ENCODE measurements at regions not wholly inside any gene's neighbourhood (a gene's known extent, or its start where the extent isn't known, plus 50 kb on each side); places are given as distances from the start of the nearest gene placed in this dataset.

DNA sequence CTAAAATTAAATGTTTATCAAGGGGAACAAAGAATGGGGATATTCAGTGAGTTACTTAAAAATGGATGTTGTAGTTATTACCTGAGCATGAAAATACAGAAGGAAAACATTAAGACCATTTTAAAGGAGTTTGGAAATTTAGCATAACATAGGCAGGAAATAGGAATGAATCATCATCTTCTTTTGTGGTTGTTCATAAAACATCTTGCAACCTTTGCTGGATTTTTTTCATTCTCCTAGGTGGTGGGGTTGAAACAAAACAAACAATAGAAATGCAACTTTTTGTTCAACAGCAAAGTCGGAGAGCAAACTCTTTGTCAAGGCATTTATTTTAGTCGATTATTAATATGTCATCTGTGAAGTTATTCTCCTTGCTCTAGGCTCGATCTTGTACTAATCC lies 275.1 kb downstream of the IPO8 start:
- H3K9me3 ChIP-seq (ENCODE audit: control insufficient read depth in 3 of 3, low read length in 3 of 3): peaks cover 0 to 3% (median 0%) of the 10 kb centered on the region in 3 donors
- H3K27ac ChIP-seq (ENCODE audit: low read depth, low read length): no peak overlapping the region

GRCh38 chr12:30417697-30418231 lies 277.9 kb downstream of the IPO8 start:
- Histone ChIP-seq H3K27me3 (ENCODE audit: control insufficient read depth in 3 of 3, insufficient read depth in 3 of 3, low read length in 3 of 3) (no peaks in the 10 kb centered on the region), H3K36me3 (ENCODE audit: control insufficient read depth in 3 of 3, insufficient read depth in 3 of 3, low read length in 3 of 3) (no peaks in the 10 kb centered on the region), H3K4me1 (ENCODE audit: control insufficient read depth in 3 of 3, insufficient read depth in 3 of 3, low read length in 3 of 3) (no peaks in the 10 kb centered on the region), H3K4me3 (ENCODE audit: low read length in 3 of 3) (no peak overlapping the region), H3K9me3 (ENCODE audit: control insufficient read depth in 3 of 3, low read length in 3 of 3) (peaks cover 0 to 3% (median 0%) of the 10 kb centered on the region in 3 donors), H3K9ac (ENCODE audit: low read depth in 1 of 3, low read length in 3 of 3) (no peak overlapping the region), H3K27ac (ENCODE audit: low read depth, low read length) (no peak overlapping the region)

More for the DNA sequence above, 275.1 kb downstream of the IPO8 start:
- no peaks in the 10 kb centered on the region for H3K27me3 ChIP-seq (ENCODE audit: control insufficient read depth in 3 of 3, insufficient read depth in 3 of 3, low read length in 3 of 3)
- no peaks in the 10 kb centered on the region for H3K36me3 ChIP-seq (ENCODE audit: control insufficient read depth in 3 of 3, insufficient read depth in 3 of 3, low read length in 3 of 3)
- no peak overlapping the region for H3K4me3 ChIP-seq (ENCODE audit: low read length in 3 of 3)
- no peaks in the 10 kb centered on the region for H3K4me1 ChIP-seq (ENCODE audit: control insufficient read depth in 3 of 3, insufficient read depth in 3 of 3, low read length in 3 of 3)
- H3K9ac ChIP-seq (ENCODE audit: low read depth in 1 of 3, low read length in 3 of 3): no peak overlapping the region

- Histone ChIP-seq H3K4me1 (ENCODE audit: control insufficient read depth in 3 of 3, insufficient read depth in 3 of 3, low read length in 3 of 3) (no peaks in the 10 kb centered on the region), H3K27me3 (ENCODE audit: control insufficient read depth in 3 of 3, insufficient read depth in 3 of 3, low read length in 3 of 3) (no peaks in the 10 kb centered on the region), H3K9ac (ENCODE audit: low read depth in 1 of 3, low read length in 3 of 3) (no peak overlapping the region), H3K4me3 (ENCODE audit: low read length in 3 of 3) (no peak overlapping the region), H3K27ac (ENCODE audit: low read depth, low read length) (no peak overlapping the region), H3K36me3 (ENCODE audit: control insufficient read depth in 3 of 3, insufficient read depth in 3 of 3, low read length in 3 of 3) (no peaks in the 10 kb centered on the region), H3K9me3 (ENCODE audit: control insufficient read depth in 3 of 3, low read length in 3 of 3) (peaks cover 0 to 3% (median 0%) of the 10 kb centered on the region in 3 donors)
Measured at GRCh38 chr12:30416631-30417030, 279.0 kb downstream of the IPO8 start.

DNA sequence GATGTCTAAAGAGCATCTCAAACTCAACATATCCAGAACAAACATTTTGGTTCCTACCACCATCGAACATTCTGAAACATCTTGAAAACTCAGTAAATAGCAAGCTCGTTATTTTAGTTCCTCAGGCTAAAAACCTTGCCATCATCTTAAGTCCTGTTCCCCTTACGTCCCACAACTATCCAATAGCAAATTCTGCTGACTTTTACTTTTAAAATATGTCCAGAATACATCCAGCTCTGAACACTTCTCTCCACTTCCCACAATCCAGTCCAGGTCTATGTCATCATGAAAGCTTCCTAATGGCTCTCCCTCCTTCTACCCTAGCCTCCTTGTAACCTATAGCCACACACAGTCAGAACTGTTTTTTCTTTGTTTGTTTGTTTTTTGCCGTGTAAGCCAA lies 279.9 kb downstream of the IPO8 start:
- Histone ChIP-seq H3K9ac (ENCODE audit: low read depth in 1 of 3, low read length in 3 of 3) (no peak overlapping the region), H3K4me3 (ENCODE audit: low read length in 3 of 3) (no peak overlapping the region), H3K27me3 (ENCODE audit: control insufficient read depth in 3 of 3, insufficient read depth in 3 of 3, low read length in 3 of 3) (no peaks in the 10 kb centered on the region), H3K27ac (ENCODE audit: low read depth, low read length) (no peak overlapping the region), H3K9me3 (ENCODE audit: control insufficient read depth in 3 of 3, low read length in 3 of 3) (peaks cover 0 to 3% (median 0%) of the 10 kb centered on the region in 3 donors), H3K36me3 (ENCODE audit: control insufficient read depth in 3 of 3, insufficient read depth in 3 of 3, low read length in 3 of 3) (no peaks in the 10 kb centered on the region), H3K4me1 (ENCODE audit: control insufficient read depth in 3 of 3, insufficient read depth in 3 of 3, low read length in 3 of 3) (no peaks in the 10 kb centered on the region)

- H3K27ac ChIP-seq (ENCODE audit: low read depth, low read length): no peak overlapping the region
- H3K4me3 ChIP-seq (ENCODE audit: low read length in 3 of 3): no peak overlapping the region
- H3K9me3 ChIP-seq (ENCODE audit: control insufficient read depth in 3 of 3, low read length in 3 of 3): peaks cover 0 to 3% (median 0%) of the 10 kb centered on the region in 3 donors
- no peak overlapping the region for H3K9ac ChIP-seq (ENCODE audit: low read depth in 1 of 3, low read length in 3 of 3)
- no peaks in the 10 kb centered on the region for H3K4me1 ChIP-seq (ENCODE audit: control insufficient read depth in 3 of 3, insufficient read depth in 3 of 3, low read length in 3 of 3)
- H3K36me3 ChIP-seq (ENCODE audit: control insufficient read depth in 3 of 3, insufficient read depth in 3 of 3, low read length in 3 of 3): no peaks in the 10 kb centered on the region
- H3K27me3 ChIP-seq (ENCODE audit: control insufficient read depth in 3 of 3, insufficient read depth in 3 of 3, low read length in 3 of 3): no peaks in the 10 kb centered on the region
Measured at GRCh38 chr12:30414507-30414906, 281.2 kb downstream of the IPO8 start.

- Histone ChIP-seq H3K27ac (ENCODE audit: low read depth, low read length) (no peak overlapping the region), H3K27me3 (ENCODE audit: control insufficient read depth in 3 of 3, insufficient read depth in 3 of 3, low read length in 3 of 3) (no peaks in the 10 kb centered on the region), H3K4me3 (ENCODE audit: low read length in 3 of 3) (no peak overlapping the region), H3K4me1 (ENCODE audit: control insufficient read depth in 3 of 3, insufficient read depth in 3 of 3, low read length in 3 of 3) (no peaks in the 10 kb centered on the region), H3K36me3 (ENCODE audit: control insufficient read depth in 3 of 3, insufficient read depth in 3 of 3, low read length in 3 of 3) (no peaks in the 10 kb centered on the region), H3K9me3 (ENCODE audit: control insufficient read depth in 3 of 3, low read length in 3 of 3) (no peaks in the 10 kb centered on the region), H3K9ac (ENCODE audit: low read depth in 1 of 3, low read length in 3 of 3) (no peak overlapping the region)
Measured at GRCh38 chr12:30400349-30400748, 295.3 kb downstream of the IPO8 start.

DNA sequence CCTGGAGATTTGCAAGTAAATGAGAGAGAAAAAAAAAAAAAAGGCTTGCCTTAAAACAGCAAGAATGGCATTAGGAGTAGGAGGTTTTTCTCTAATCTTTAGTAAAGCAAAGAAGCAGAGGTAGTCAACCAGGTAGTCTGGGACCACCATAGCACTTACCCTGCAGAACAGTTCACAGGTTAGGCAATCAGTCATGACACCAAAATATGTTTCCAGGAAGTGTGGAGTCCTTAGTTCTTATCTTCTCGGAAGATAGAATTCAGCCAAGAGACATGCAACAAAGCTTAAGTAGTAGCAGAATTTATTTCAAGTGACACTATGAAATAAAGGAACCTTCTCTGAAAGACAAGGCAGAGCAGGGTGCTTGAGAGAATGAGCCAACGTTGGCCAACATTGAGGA lies 295.8 kb downstream of the IPO8 start:
- no peaks in the 10 kb centered on the region for H3K36me3 ChIP-seq (ENCODE audit: control insufficient read depth in 3 of 3, insufficient read depth in 3 of 3, low read length in 3 of 3)
- H3K9ac ChIP-seq (ENCODE audit: low read depth in 1 of 3, low read length in 3 of 3): no peak overlapping the region
- H3K9me3 ChIP-seq (ENCODE audit: control insufficient read depth in 3 of 3, low read length in 3 of 3): no peaks in the 10 kb centered on the region
- H3K4me3 ChIP-seq (ENCODE audit: low read length in 3 of 3): no peak overlapping the region
- no peaks in the 10 kb centered on the region for H3K4me1 ChIP-seq (ENCODE audit: control insufficient read depth in 3 of 3, insufficient read depth in 3 of 3, low read length in 3 of 3)
- H3K27ac ChIP-seq (ENCODE audit: low read depth, low read length): no peak overlapping the region
- H3K27me3 ChIP-seq (ENCODE audit: control insufficient read depth in 3 of 3, insufficient read depth in 3 of 3, low read length in 3 of 3): no peaks in the 10 kb centered on the region

DNA sequence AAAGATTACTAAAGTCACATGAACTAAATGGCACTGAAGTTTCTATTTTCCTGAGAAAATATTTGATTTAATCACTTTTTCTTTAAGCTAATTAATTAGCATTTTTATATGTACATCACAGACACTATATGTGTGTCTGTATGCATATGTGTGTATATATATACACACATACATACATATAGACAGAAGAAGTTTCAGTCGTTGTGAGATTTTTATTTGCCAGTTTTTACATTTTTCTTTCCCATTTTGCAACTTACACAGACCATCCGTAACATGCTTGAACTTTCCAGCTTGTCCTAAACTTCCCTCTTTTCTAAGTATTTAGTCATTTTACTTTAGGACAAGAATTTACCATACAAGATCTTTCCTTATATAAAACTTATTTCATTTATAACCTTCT lies 299.1 kb downstream of the IPO8 start:
- Histone ChIP-seq H3K9me3 (ENCODE audit: control insufficient read depth in 3 of 3, low read length in 3 of 3) (no peaks in the 10 kb centered on the region), H3K4me1 (ENCODE audit: control insufficient read depth in 3 of 3, insufficient read depth in 3 of 3, low read length in 3 of 3) (no peaks in the 10 kb centered on the region), H3K27ac (ENCODE audit: low read depth, low read length) (no peak overlapping the region), H3K4me3 (ENCODE audit: low read length in 3 of 3) (no peak overlapping the region), H3K27me3 (ENCODE audit: control insufficient read depth in 3 of 3, insufficient read depth in 3 of 3, low read length in 3 of 3) (no peaks in the 10 kb centered on the region), H3K9ac (ENCODE audit: low read depth in 1 of 3, low read length in 3 of 3) (no peak overlapping the region), H3K36me3 (ENCODE audit: control insufficient read depth in 3 of 3, insufficient read depth in 3 of 3, low read length in 3 of 3) (no peaks in the 10 kb centered on the region)

- no peaks in the 10 kb centered on the region for H3K4me1 ChIP-seq (ENCODE audit: control insufficient read depth in 3 of 3, insufficient read depth in 3 of 3, low read length in 3 of 3)
- H3K36me3 ChIP-seq (ENCODE audit: control insufficient read depth in 3 of 3, insufficient read depth in 3 of 3, low read length in 3 of 3): no peaks in the 10 kb centered on the region
- no peaks in the 10 kb centered on the region for H3K9me3 ChIP-seq (ENCODE audit: control insufficient read depth in 3 of 3, low read length in 3 of 3)
- no peaks in the 10 kb centered on the region for H3K27me3 ChIP-seq (ENCODE audit: control insufficient read depth in 3 of 3, insufficient read depth in 3 of 3, low read length in 3 of 3)
- no peak overlapping the region for H3K27ac ChIP-seq (ENCODE audit: low read depth, low read length)
- no peak overlapping the region for H3K4me3 ChIP-seq (ENCODE audit: low read length in 3 of 3)
- H3K9ac ChIP-seq (ENCODE audit: low read depth in 1 of 3, low read length in 3 of 3): no peak overlapping the region
Measured at GRCh38 chr12:30395190-30395589, 300.5 kb downstream of the IPO8 start.

DNA sequence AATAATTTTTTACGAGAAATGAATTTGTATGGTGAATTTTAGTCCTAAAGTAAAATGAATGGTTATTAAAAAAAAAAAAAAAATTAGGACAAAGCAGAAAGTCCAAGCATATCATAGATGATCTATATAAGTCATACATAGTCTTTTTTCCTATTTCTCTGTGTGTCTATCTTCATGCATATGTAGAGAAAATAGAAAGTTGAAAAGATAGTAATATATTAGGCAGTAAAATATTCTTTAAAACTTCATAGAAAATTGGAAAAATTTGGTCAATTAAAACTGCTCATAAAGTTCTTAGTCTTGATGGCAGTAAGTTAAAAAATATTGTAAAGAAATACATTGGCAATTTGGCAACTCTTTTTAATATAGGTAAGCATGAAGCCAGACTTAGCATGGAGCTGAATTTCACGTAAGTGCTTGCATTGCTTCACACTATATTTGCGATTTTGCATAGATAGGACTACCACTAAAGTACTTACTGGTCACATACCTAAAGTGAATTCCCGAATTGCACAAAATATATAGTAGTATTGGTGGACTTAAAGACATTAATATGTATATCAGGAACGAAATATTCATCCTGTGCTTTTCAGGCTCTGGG lies 303.8 kb downstream of the IPO8 start:
- Histone ChIP-seq H3K27ac (ENCODE audit: low read depth, low read length) (no peak overlapping the region), H3K4me1 (ENCODE audit: control insufficient read depth in 3 of 3, insufficient read depth in 3 of 3, low read length in 3 of 3) (no peaks in the 10 kb centered on the region), H3K9me3 (ENCODE audit: control insufficient read depth in 3 of 3, low read length in 3 of 3) (no peaks in the 10 kb centered on the region), H3K4me3 (ENCODE audit: low read length in 3 of 3) (no peak overlapping the region), H3K9ac (ENCODE audit: low read depth in 1 of 3, low read length in 3 of 3) (no peak overlapping the region), H3K27me3 (ENCODE audit: control insufficient read depth in 3 of 3, insufficient read depth in 3 of 3, low read length in 3 of 3) (no peaks in the 10 kb centered on the region), H3K36me3 (ENCODE audit: control insufficient read depth in 3 of 3, insufficient read depth in 3 of 3, low read length in 3 of 3) (no peaks in the 10 kb centered on the region)

All from skeletal muscle tissue (tissue), 3 donors.